OCI-LY1 (cell line): ENCODE measurements at regions not wholly inside any gene's neighbourhood (a gene's known extent, or its start where the extent isn't known, plus 50 kb on each side); places are given as distances from the start of the nearest gene placed in this dataset.

ENCODE experiments used
- H2AFZ ChIP-seq: fragments of 200-600 bp; sonication (generic), shearing (Covaris generic); 2 replicates; pipeline ENCODE4 v1.6.0; 2014; ENCODE audit warnings: antibody characterized with exemption, mild to moderate bottlenecking, low read length
- H3F3A ChIP-seq: fragments of 200-600 bp; sonication (generic), shearing (Covaris generic); 2 replicates; pipeline ENCODE4 v1.6.0; 2014; ENCODE audit warnings: mild to moderate bottlenecking, antibody characterized with exemption, low read length, moderate library complexity; ENCODE audit not compliant: insufficient read depth
- H3K27ac ChIP-seq: fragments of 200-600 bp; sonication (generic); 2 replicates; pipeline ENCODE4 v1.5.1; 2014; ENCODE audit warnings: low read length, mixed run types, mild to moderate bottlenecking, low read depth; ENCODE audit not compliant: poor library complexity, severe bottlenecking
- H3K27me3 ChIP-seq: fragments of 200-600 bp; sonication (generic); 2 replicates; pipeline ENCODE4 v1.6.0; 2014; ENCODE audit warnings: antibody characterized with exemption, mild to moderate bottlenecking, low read length, moderate library complexity; ENCODE audit not compliant: insufficient read depth
- H3K36me3 ChIP-seq: fragments of 200-600 bp; sonication (generic); 2 replicates; pipeline ENCODE4 v1.6.1; 2014; ENCODE audit warnings: mild to moderate bottlenecking, antibody characterized with exemption, low read length, moderate library complexity, mixed read lengths; ENCODE audit not compliant: insufficient read depth
- H3K4me1 ChIP-seq: fragments of 200-600 bp; sonication (generic); 2 replicates; pipeline ENCODE4 v1.5.1; 2014; ENCODE audit warnings: mild to moderate bottlenecking, low read length, moderate library complexity; ENCODE audit not compliant: insufficient read depth, severe bottlenecking
- H3K4me2 ChIP-seq: fragments of 200-600 bp; sonication (generic), shearing (Covaris generic); 2 replicates; pipeline ENCODE4 v1.6.1; 2014; ENCODE audit warnings: low read length
- H3K4me3 ChIP-seq: fragments of 200-600 bp; sonication (generic); 2 replicates; pipeline ENCODE4 v1.5.1; 2014; ENCODE audit warnings: low read length, low read depth, mild to moderate bottlenecking, mixed read lengths; ENCODE audit not compliant: poor library complexity, severe bottlenecking
- H3K79me2 ChIP-seq: fragments of 200-600 bp; shearing (Covaris generic); 2 replicates; pipeline ENCODE4 v1.6.1; 2016; ENCODE audit warnings: mixed run types, low read length, mixed read lengths; ENCODE audit not compliant: insufficient read depth
- H3K9ac ChIP-seq: fragments of 200-600 bp; sonication (generic), shearing (Covaris generic); 2 replicates; pipeline ENCODE4 v1.6.1; 2014; ENCODE audit warnings: mild to moderate bottlenecking, low read length, mixed read lengths
- H3K9me2 ChIP-seq: fragments of 200-600 bp; sonication (generic), shearing (Covaris generic); 2 replicates; pipeline ENCODE4 v1.6.1; 2014; ENCODE audit warnings: low read depth, mild to moderate bottlenecking, low read length, mixed read lengths
- H3K9me3 ChIP-seq: fragments of 200-600 bp; shearing (Covaris generic); 2 replicates; pipeline ENCODE4 v1.6.1; 2014; ENCODE audit warnings: low read length, mixed read lengths
- H4K20me1 ChIP-seq: fragments of 200-600 bp; sonication (generic), shearing (Covaris generic); 2 replicates; pipeline ENCODE4 v1.6.0; 2016; ENCODE audit warnings: mild to moderate bottlenecking, low read length; ENCODE audit not compliant: insufficient read depth
- CTCF ChIP-seq: fragments of 200-600 bp; sonication (generic), shearing (Covaris generic); IDR thresholded peaks from 2 replicates; pipeline ENCODE4 v1.5.1; 2017; ENCODE audit warnings: mild to moderate bottlenecking, antibody characterized with exemption, low read length, moderate library complexity, mixed read lengths
- EZH2 ChIP-seq: fragments of 200-600 bp; sonication (generic), shearing (Covaris generic); IDR thresholded peaks from 2 replicates; pipeline ENCODE4 v1.8.0; 2017; ENCODE audit warnings: borderline replicate concordance, mixed run types, mild to moderate bottlenecking, antibody characterized with exemption, low read length, moderate library complexity, mixed read lengths

GRCh38 chr17:72542317-72542716 lies 421.5 kb downstream of the SOX9 start:
- no peaks in the 10 kb centered on the region for H3K9me3 ChIP-seq
- TF ChIP-seq CTCF, result no peak
- TF ChIP-seq EZH2, result no peak
- no peaks in the 10 kb centered on the region for H4K20me1 ChIP-seq
- H3K27ac ChIP-seq, result no peak overlapping the region
- H3K27me3 ChIP-seq, result no peaks in the 10 kb centered on the region
- no peaks in the 10 kb centered on the region for H3K4me1 ChIP-seq
- no peak overlapping the region for H3K9ac ChIP-seq
- no peaks in the 10 kb centered on the region for H3K79me2 ChIP-seq
- no peaks in the 10 kb centered on the region for H3F3A ChIP-seq
- no peak overlapping the region for H3K4me3 ChIP-seq
- no peaks in the 10 kb centered on the region for H3K9me2 ChIP-seq
- H3K4me2 ChIP-seq, result no peak overlapping the region
- H2AFZ ChIP-seq, result no peak overlapping the region
- H3K36me3 ChIP-seq, result no peaks in the 10 kb centered on the region

GRCh38 chr17:72545766-72546165 lies 424.9 kb downstream of the SOX9 start:
- TF ChIP-seq CTCF (no peak), EZH2 (no peak)
- Histone ChIP-seq H3K79me2 (no peaks in the 10 kb centered on the region), H3K9me3 (no peaks in the 10 kb centered on the region), H3K36me3 (no peaks in the 10 kb centered on the region), H3K27me3 (no peaks in the 10 kb centered on the region), H3K27ac (no peak overlapping the region), H3K4me1 (no peaks in the 10 kb centered on the region), H3K4me3 (no peak overlapping the region), H4K20me1 (no peaks in the 10 kb centered on the region), H3F3A (no peaks in the 10 kb centered on the region), H3K4me2 (no peak overlapping the region), H2AFZ (no peak overlapping the region), H3K9me2 (no peaks in the 10 kb centered on the region), H3K9ac (no peak overlapping the region)

GRCh38 chr17:72553051-72553755 lies 432.4 kb downstream of the SOX9 start:
- Histone ChIP-seq H3K36me3 (no peaks in the 10 kb centered on the region), H4K20me1 (no peaks in the 10 kb centered on the region), H3K27ac (no peak overlapping the region), H3K79me2 (no peaks in the 10 kb centered on the region), H3F3A (no peaks in the 10 kb centered on the region), H3K9me2 (no peaks in the 10 kb centered on the region), H3K4me3 (no peak overlapping the region), H2AFZ (no peak overlapping the region), H3K4me2 (no peak overlapping the region), H3K9me3 (no peaks in the 10 kb centered on the region), H3K27me3 (no peaks in the 10 kb centered on the region), H3K4me1 (no peaks in the 10 kb centered on the region), H3K9ac (no peak overlapping the region)
- TF ChIP-seq EZH2 (no peak), CTCF (no peak)
